Colonic mucosa (tissue), 4 donors: ENCODE measurements at regions not wholly inside any gene's neighbourhood (a gene's known extent, or its start where the extent isn't known, plus 50 kb on each side); places are given as distances from the start of the nearest gene placed in this dataset.

Experiments
- DNase-seq: peaks from one replicate; pipeline ENCODE4 v3.0.0-alpha.2; 2020
- H3K27ac ChIP-seq: fragments of 200-600 bp; one replicate; pipeline ENCODE4 v1.8.0; 2021
- H3K27me3 ChIP-seq: fragments of 200-600 bp; one replicate; pipeline ENCODE4 v1.8.0; 2021
- H3K36me3 ChIP-seq: fragments of 200-600 bp; one replicate; pipeline ENCODE4 v1.8.0; 2021
- H3K4me1 ChIP-seq: fragments of 200-600 bp; one replicate; pipeline ENCODE4 v1.8.0; 2021; ENCODE audit warnings: mild to moderate bottlenecking
- H3K4me3 ChIP-seq: fragments of 200-600 bp; one replicate; pipeline ENCODE4 v1.8.0; 2021
- H3K9ac ChIP-seq, 2 donors: one replicate each; pipeline ENCODE4 v1.7.0; 2013; ENCODE audit warnings: control low read depth in 2 of 2, low read depth in 2 of 2, low read length in 2 of 2
- H3K9me3 ChIP-seq: fragments of 200-600 bp; one replicate; pipeline ENCODE4 v1.8.0; 2021
- CTCF ChIP-seq: fragments of 200-600 bp; IDR thresholded peaks from one replicate; pipeline ENCODE4 v1.8.0; 2022; ENCODE audit warnings: antibody characterized with exemption, mild to moderate bottlenecking
- intact Hi-C: fragments of 100-400 bp; cut with DNase I; formaldehyde crosslinking; loops from one replicate; pipeline ENCODE4 v1.14.1; 2022
- donor health status: healthy.
- donor health status: DM: no; HTN: no; CAD: no.
- donor health status: DM: no; HTN: no; CAD: no.

DNA sequence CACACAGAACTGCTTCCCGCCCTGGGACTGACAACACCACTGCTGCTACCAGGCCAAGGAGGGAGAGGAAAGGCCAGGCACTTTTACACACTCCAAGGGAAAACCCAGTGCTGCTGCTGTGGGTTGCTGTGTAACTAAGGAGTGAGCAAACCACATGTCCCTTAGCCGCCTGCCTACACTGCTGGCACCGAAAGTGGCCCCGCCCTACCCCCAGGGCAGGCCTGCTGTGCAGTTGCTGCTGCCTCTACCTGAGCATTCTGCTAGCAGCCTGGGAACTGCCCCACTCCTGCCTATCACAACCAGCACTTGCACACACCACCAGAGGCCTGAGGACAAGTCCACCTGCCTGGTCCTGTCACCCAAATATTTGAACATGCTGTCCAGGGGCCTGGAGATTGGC lies 740.9 kb downstream of the DTWD2 start:
- Histone ChIP-seq H3K9me3 (no peaks in the 10 kb centered on the region), H3K36me3 (no peaks in the 10 kb centered on the region), H3K27me3 (no peaks in the 10 kb centered on the region), H3K4me3 (no peak overlapping the region), H3K27ac (no peak overlapping the region), H3K4me1 (no peaks in the 10 kb centered on the region), H3K9ac (no peak overlapping the region)
- no peak for TF ChIP-seq CTCF
- intact Hi-C loops, result no loop called here
- DNase-seq, result no peak

- no peak overlapping the region for H3K9ac ChIP-seq
- no peak for DNase-seq
- no peaks in the 10 kb centered on the region for H3K4me1 ChIP-seq
- H3K9me3 ChIP-seq, result no peaks in the 10 kb centered on the region
- intact Hi-C loops, result no loop called here
- no peaks in the 10 kb centered on the region for H3K36me3 ChIP-seq
- H3K27ac ChIP-seq, result no peak overlapping the region
- no peak overlapping the region for H3K4me3 ChIP-seq
- no peak for TF ChIP-seq CTCF
- H3K27me3 ChIP-seq, result no peaks in the 10 kb centered on the region
Measured at GRCh38 chr5:118243613-118244012, 744.7 kb downstream of the DTWD2 start.

- intact Hi-C loops, result no loop called here
- no peak overlapping the region for H3K9ac ChIP-seq
- DNase-seq, result no peak
- no peaks in the 10 kb centered on the region for H3K4me1 ChIP-seq
- no peaks in the 10 kb centered on the region for H3K36me3 ChIP-seq
- no peaks in the 10 kb centered on the region for H3K27me3 ChIP-seq
- H3K4me3 ChIP-seq, result no peak overlapping the region
- H3K9me3 ChIP-seq, result no peaks in the 10 kb centered on the region
- no peak overlapping the region for H3K27ac ChIP-seq
- TF ChIP-seq CTCF, result no peak
Measured at GRCh38 chr5:118243068-118243467, 745.3 kb downstream of the DTWD2 start.

DNA sequence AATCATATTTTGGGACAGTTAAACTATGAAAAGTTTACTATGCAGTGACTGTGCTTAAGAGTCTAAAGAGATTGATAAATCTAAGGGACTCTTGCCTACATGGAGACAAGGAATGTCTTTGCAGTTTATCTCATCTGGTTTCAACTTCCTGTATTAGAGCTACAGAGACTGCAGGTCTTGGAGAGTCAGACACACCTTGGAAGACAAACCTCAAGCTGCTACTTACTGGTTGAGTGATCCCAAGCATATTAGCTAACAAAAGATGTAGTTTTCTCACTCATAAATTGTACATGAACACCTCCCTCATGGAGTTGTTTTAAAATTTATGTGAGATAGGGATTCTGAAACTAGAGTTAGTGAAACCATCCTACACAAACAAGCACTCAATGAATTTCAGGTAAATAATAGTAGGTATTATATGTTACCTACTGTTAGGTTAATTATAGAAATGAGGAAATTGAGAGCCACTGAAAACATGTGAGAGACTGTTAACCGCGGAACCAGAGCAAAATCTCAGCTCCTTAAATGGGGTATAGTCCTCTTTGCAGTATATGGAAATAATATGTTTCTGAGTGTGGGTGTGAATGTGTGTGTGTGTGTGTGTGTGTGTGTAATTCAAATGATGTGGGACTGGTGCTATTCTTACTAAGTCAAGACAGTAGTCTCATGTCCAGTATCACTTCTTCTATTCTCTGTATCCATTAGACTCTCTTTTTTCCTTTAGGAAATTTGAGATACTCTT lies 752.1 kb downstream of the DTWD2 start:
- H3K4me1 ChIP-seq, result no peaks in the 10 kb centered on the region
- intact Hi-C loops, result no loop called here

GRCh38 chr5:118233606-118234005 lies 754.7 kb downstream of the DTWD2 start:
- TF ChIP-seq CTCF, result no peak
- no peak overlapping the region for H3K27ac ChIP-seq
- H3K9ac ChIP-seq, result no peak overlapping the region
- H3K4me3 ChIP-seq, result no peak overlapping the region
- intact Hi-C loops, result no loop called here
- DNase-seq, result no peak
- H3K4me1 ChIP-seq, result no peaks in the 10 kb centered on the region
- H3K27me3 ChIP-seq, result no peaks in the 10 kb centered on the region
- no peaks in the 10 kb centered on the region for H3K9me3 ChIP-seq
- no peaks in the 10 kb centered on the region for H3K36me3 ChIP-seq

More for the DNA sequence above, 752.1 kb downstream of the DTWD2 start:
- Histone ChIP-seq H3K9me3 (no peaks in the 10 kb centered on the region), H3K36me3 (no peaks in the 10 kb centered on the region), H3K4me3 (no peak overlapping the region), H3K9ac (no peak overlapping the region), H3K27me3 (no peaks in the 10 kb centered on the region), H3K27ac (no peak overlapping the region)
- TF ChIP-seq CTCF, result no peak
- no peak for DNase-seq
